Inflammatory macrophage treated with lipopolysaccharide for 1 hour (primary cell): ENCODE measurements at regions not wholly inside any gene's neighbourhood (a gene's known extent, or its start where the extent isn't known, plus 50 kb on each side); places are given as distances from the start of the nearest gene placed in this dataset.
"Not testable (repeated sequence)": the region's sequence is repeated elsewhere in the genome, so short reads cannot be mapped to it uniquely, and the experiment has no call there.

Source experiments
- DNase-seq, 2 donors: peaks; one replicate each; pipeline ENCODE4 v3.0.0-alpha.2; 2020 to 2022

DNA sequence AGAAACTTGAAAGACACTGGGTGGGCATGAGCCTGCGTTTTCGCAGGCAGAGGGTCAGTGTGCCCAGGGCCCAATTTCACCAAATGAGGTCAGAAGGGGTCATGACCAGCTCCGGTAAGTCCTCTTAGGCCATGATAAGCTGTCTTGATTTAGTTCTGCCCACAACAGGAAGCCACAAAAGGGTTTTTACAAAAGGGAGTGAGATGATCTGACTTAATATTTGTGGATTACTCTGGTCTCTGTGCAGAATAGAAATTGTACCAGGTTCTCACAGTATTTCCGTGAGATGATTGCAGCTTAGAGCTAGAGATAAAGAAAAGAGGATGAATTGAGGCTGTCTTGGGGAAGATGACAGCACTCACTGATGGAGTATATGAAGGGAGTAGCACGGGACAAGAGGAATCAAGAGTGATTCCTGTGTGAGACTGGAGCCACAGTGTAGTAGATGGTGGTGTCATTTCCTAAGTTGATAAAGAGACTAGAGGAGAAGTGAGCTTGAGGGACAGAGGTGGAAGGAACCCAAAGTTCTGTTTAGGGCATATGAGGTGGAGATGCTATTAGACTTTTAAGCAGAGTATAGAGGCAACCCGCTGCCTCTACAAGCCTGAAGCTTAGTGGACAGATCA, 288.3 kb upstream of the AMIGO2 start:
- DNase-seq = no peak

DNA sequence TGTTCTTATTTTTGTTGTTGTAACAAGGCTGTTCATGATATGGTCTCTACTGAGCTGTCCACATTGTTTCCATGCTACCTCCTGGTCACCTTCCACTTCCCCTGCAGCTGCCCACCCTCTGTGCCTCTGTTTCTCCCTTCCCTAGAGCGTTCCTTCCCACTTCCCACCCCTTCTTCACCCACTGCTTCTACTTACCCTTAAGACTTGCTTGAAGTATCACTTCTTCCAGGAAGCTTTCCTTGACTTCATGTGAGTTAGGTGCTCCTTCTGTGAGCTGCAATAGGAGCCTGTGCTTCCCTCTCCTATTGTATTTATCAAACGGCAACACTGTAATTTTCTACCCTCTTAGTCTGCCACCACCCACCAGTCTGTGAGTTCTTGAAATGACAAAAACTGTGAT, 286.8 kb upstream of the AMIGO2 start:
- no peak for DNase-seq

DNA sequence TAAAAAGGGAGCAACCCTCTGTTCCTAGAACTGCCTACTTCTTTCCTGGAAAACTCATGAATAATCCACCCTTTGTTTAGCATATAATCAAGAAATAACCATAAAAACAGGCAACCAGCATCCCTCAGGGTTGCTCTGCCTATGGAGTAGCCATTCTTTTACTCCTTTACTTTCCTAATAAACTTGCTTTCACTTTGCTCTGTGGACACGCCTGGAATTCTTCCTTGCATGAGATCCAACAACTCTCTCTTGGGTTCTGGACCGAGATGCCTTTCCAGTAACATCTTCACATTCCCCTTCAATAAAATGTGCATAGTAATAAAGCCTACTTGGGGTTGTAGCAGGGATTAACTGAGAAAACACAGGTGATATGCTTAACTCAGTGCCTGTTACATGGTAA, 286.4 kb upstream of the AMIGO2 start:
- DNase-seq = no peak

DNA sequence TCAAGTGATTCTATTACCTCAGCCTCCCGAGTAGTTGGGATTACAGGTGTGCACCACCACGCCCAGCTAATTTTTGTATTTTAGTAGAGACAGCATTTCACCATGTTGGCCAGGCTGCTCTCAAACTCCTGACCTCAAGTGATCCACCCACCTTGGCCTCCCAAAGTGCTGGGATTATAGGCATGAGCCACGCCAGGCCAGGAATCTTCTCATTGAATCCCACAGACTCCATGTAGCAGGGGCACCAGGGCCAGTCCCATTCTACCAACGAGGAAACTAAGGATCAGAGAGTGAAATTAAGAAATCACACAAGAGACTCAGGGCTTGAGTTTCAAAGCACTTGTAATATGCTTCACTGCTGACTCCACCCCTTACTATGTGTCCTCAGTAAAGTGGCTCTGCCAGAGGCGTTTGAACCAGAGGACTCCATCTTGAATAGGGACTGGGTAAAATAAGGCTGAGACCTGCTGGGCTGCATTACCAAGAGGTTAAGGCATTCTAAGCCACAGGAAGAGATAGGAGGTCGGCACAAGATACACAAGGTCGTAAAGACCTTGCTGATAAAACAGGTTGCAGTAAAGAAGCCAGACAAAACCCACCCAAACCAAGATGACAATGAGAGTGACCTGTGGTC, 285.8 kb upstream of the AMIGO2 start:
- not testable (repeated sequence) for DNase-seq

- DNase-seq = no peak
These were observed 284.5 kb upstream of the AMIGO2 start for GRCh38 chr12:47364261-47364660.

GRCh38 chr12:47362126-47362705, 282.5 kb upstream of the AMIGO2 start:
- no peak for DNase-seq

DNA sequence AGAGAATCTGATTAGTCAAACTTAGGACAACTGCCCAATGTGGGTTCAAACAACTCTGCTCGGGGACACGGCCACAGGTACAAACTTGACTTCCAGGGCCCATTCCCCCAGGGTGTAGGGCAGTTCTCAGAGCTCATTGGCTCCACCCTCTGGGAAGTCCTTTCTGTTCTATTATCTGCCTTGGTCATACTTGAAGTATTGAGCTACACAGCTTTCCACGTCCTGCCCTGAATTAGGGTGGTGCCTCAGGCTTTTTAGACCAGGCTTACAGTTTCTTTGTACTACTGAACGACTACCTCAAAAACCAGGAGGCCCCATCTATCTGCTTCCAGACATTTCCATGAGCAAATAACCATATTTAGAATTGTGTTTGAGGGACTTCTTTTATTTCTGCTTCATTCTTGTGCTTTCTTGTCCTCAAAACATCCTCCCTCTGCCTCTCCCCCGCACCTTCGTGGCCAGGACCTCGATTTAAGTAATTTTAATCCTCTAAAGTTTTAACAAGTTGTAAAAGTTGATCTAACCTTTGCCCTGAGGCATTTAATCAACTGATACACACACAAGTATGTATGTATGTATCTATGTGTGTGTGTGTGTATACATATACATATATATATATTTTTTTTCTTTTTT, 281.7 kb upstream of the AMIGO2 start:
- DNase-seq = peak; percentile 22 to 25

DNA sequence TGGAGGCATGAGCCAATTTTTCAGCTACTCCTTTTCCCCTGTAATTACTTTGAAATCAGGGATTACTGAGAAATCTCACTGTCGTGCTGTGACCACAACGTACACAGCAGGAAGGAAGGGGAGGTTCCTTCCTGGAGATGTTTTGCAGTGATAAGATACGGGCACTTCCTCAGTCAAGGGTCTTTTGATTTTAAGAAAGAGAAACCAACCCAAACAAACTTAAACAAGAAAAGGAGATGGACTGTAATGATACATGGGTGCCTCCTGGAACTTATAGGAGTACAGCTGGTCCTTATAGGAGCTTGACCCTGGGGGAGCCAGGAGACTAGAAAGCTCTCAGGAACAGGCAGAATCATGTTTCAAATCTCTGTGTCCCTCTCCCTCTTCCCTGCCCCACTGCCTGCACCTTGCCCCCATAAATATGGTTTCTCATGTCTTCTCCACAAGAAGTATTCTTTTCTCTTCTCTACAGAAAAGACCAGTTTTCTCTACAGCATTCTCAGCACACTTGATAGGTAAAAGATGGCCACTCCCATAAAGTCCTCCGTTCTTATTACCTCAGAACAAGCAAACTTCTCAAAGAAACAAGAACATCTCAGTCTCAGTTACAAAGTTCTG, 281.1 kb upstream of the AMIGO2 start:
- DNase-seq = peak; percentile 31 to 48

DNA sequence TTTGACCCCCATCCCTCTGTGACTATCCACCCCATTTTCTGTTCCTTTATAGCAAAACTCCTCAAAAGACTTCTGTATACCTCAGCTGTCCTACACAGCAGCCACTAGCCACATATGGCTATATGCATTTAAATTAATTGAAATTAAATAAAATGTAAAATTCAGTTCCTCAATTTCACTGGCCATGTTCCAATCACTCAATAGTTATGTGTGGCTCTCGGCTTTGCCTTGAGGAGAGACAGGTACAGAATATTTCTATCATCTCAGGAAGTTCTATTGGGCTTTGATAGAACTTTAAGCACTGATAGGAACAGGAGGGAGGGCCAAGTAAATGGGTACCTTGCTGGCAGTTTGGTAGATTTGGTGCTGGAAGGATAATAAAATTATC, 280.3 kb upstream of the AMIGO2 start:
- DNase-seq = no peak

- DNase-seq = no peak
These were observed 279.7 kb upstream of the AMIGO2 start for GRCh38 chr12:47359310-47360092.

- DNase-seq = not testable (repeated sequence)
These were observed 277.2 kb upstream of the AMIGO2 start for GRCh38 chr12:47357006-47357405.

- DNase-seq = peak; percentile 83 to 92
These were observed 276.5 kb upstream of the AMIGO2 start for GRCh38 chr12:47356129-47356700.

- no peak for DNase-seq
These were observed 273.7 kb upstream of the AMIGO2 start for GRCh38 chr12:47353508-47353907.

- no peak for DNase-seq
These were observed 272.3 kb upstream of the AMIGO2 start for GRCh38 chr12:47352067-47352466.

- DNase-seq = no peak
These were observed 271.8 kb upstream of the AMIGO2 start for GRCh38 chr12:47351526-47351925.

- peak; percentile 14 to 30 for DNase-seq
These were observed 270.3 kb upstream of the AMIGO2 start for GRCh38 chr12:47350062-47350408.

GRCh38 chr12:47349137-47350061, 269.6 kb upstream of the AMIGO2 start:
- DNase-seq = no peak

DNA sequence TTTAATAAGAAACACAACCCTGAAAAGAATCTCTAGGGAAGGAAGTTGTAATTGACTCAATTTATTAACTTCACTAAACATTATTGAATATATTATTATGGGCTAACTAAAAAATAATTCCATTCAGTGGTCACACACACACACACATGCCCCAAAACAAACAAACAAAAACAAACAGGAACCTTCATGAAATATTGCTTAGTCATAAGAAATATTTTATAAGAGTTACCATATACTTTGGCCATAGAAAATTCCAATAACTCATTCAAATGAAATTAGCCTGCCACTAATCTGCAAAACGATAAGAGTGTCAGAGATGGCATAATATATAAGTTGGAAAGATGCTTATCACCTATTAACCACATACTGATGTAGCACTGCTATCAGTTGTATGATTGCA, 268.4 kb upstream of the AMIGO2 start:
- DNase-seq = no peak

- DNase-seq = no peak
These were observed 266.7 kb upstream of the AMIGO2 start for GRCh38 chr12:47346251-47347019.
